CD4-positive, alpha-beta T cell treated with Interleukin-1 beta for 1 hour (primary cell): ENCODE measurements at regions not wholly inside any gene's neighbourhood (a gene's known extent, or its start where the extent isn't known, plus 50 kb on each side); places are given as distances from the start of the nearest gene placed in this dataset.
"Not testable (repeated sequence)": the region's sequence is repeated elsewhere in the genome, so short reads cannot be mapped to it uniquely, and the experiment has no call there.

Experiments
- DNase-seq, 2 donors: peaks; one replicate each; pipeline ENCODE4 v3.0.0-alpha.2; 2020 to 2022

DNA sequence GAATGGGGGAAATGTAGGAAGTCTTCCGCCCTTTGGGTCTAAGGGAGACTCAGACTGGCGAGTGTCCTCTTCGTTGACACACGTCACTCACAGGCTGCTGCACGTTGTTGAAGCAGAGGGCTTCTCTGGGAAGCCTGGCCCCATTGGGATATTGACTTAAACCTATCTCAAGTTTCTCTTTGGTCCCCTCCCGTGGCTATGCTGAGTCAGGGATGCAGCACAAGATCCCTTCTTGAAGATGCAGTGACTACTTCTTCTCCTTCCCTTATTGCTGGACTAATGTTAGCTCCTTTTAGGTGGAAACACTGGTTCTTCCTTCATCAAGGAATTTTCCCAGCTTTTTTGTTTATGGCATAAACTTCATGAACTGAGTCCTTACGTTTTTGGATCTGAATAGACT is 89.8 kb upstream of the CCDC71L start:
- DNase-seq, result no peak

DNA sequence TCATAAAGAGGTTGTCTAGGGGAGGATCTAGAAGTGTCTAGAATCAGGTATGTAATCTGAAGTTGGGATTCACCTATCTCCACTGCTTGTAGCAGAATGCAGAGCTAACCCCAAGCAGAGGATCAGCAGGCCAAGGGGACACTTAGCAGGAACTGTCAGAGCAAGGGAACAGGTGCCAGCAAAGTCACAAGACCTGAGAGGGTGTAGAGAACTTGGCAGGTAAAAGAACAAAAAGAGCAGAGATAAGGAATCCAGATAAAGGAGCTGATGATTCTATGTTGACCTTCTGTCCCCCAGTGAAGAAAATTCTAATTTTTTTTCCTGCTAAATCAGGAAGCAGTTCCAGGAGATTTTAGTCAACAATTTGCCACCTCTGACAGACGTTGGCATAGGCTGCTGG is 91.4 kb upstream of the CCDC71L start:
- no peak for DNase-seq

DNA sequence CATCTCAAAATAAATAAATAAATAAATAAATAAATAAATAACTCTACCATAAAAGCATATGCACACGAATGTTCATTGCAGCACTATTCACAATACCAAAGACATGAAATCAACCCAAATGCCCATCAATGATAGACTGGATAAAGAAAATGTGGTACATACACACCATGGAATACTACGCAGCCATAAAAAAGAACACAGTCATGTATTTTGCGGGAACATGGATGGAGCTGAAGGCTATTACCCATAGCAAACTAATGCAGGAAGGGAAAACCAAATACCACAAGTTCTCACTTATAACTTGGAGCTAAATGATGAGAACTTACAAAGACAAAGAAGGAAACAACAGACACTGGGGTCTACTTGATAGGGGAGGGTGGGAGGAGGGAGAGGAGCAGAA is 94.1 kb upstream of the CCDC71L start:
- not testable (repeated sequence) for DNase-seq

- DNase-seq, result no peak
Observed at GRCh38 chr7:106755641-106756040, 94.7 kb upstream of the CCDC71L start.

GRCh38 chr7:106756071-106756470 is 95.1 kb upstream of the CCDC71L start:
- no peak for DNase-seq

DNA sequence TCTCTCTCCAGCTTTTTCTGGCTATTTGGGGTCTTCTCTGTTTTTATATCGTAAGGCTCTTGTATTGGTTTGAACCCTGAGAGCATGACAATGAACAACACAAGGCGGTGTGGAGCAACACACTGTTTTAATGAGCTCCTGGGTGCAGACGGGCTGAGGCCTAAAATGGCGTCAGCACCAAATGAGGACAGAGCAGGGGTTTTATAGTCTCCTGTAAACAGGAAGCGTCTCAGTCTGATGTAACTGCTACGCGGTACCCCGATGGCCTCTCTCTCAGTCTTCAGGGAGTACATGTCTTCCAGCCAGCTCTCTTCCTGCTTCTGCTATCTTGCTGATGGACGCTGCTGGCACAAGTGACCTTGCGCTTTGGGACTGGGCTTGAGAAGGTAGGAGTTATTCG is 95.9 kb upstream of the CCDC71L start:
- no peak for DNase-seq

GRCh38 chr7:106757846-106758245 is 96.9 kb upstream of the CCDC71L start:
- DNase-seq, result no peak

DNA sequence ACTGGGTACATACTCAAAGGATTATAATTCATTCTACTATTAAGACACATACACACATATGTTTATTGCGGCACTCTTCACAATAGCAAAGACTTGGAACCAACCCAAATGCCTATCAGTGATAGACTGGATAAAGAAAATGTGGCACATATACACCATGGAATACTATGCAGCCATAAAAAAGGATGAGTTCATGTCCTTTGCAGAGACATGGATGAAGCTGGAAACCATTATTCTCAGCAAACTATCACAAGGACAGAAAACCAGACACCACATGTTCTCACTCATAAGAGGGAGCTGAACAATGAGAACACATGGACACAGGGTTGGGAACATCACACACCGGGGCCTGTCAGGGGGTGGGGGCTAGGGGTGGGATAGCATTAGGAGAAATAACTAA is 101.9 kb upstream of the CCDC71L start:
- not testable (repeated sequence) for DNase-seq

DNA sequence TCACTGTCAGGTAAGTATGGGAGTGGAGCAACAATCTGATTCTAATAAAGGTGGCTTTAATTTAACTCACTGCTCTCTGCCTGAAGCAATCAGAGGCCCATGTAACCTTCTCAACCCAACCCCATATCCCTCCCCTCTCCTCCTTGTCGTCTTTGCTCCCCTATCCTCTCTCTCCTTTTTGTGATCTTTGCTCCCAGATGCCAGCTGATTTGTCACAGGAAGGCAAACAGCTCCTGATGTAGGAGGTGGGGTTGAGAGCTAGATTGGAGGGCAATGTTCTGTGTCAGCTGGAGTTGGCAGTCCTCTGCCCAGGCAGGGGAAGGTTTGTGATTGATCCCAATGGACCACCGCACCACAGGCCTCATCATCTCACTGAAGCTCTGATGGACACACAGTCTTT is 101.4 kb upstream of the PIK3CG start:
- no peak for DNase-seq

DNA sequence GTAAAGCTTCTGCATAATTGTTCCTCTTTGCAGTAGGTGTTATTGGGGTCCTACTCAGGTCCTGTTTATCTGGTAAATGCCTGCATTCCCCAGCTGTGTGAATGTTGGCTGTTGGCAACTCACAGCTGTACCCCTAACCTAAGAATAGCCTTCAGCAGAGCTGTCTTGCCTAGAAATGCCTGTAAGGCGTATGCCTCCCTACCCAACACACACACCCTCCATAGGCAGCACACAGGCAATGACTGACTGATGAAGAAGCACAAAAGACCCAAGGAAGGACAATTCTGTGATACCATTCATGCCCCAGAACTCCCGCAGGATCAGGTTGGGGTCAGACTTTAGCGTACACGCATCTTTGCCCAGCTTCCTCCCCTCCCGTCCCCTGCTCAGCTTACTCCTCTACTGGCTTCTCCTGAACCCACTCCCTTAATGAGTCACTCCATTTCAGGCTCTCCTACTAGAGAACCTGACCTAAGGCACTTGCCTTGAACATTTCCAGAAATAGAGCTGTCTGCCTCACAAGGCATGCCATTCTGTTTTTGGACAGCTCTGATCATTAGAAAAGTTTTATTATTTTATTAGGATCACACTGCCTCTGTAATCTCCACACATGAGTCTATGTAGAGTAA is 99.2 kb upstream of the PIK3CG start:
- no peak for DNase-seq

DNA sequence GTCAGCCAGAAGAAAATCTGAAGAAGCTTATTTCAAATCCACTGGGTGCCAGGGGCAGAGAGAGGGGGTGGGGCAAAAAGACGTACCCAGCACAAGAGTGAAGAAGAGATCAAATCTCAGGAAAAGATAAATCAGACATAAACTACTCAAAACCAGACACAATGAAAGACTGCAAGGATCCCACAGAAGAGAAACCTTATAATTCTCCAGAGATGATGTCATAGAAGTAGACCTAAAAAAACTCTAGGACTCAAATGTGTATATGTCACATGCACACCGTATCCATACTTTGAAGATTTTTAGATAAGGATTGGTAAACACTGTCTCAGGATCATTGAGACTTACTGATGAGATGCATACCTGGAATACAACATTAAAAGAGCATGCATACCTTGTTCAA is 98.5 kb upstream of the PIK3CG start:
- DNase-seq, result no peak

- DNase-seq, result no peak
Observed at GRCh38 chr7:106767078-106767477, 98.0 kb upstream of the PIK3CG start.

DNA sequence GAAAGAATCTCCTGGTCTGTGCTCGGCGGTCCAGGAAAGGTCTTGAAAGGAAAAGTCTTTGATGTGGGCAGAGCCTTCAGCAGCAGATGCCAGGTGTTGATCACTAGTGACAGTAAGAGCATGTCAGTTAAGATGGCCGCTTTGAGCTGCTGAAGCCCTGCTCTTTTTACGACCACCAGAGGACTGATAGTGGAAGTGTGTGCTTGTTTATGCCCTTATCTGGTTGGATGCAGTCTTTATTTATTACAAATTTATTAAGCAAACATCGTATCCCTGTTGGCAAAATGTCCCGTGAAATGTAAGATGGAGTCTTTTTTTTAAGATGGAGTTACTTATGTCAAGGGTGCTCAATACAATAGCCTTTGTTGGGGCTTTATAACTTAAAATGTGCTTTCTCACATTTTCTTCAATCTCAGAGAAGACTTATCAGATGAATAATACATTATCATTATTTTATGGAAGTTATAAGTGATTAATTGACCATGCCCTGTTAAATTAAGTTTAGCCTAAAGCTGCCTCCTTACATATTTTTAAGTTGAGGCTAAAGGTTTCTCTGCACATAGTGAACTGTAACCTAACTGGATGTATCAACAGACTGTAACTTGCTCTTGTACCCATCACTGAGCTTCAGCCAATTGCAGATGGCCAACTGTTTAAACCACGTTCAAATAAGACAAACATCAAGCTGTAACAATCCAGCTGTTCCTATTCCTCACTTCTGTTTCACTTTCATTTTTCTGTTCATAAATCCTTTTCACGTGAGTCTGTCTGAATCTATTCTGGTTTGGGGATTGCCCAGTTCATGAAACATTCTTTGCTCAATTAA is 97.4 kb upstream of the PIK3CG start:
- DNase-seq, result no peak

DNA sequence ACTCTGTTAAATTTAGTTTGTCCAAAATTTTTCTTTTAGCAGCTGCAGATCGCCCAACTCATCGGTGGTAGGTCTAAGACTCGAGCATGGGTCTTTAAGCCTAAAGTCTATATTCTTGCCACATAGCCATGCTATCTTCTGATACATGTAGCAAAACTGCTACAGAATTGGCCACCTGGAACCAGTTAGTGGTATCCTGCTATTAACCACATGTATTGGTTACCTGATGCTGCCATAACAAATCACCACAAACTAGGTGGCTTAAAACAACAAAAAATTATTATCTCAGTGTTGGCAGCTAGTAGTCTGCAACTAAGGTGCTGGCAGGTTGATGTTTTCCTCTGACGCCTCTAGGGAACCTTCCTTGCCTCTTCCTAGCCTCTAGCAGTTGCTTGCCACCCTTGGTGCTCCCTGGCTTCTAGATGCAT is 96.7 kb upstream of the PIK3CG start:
- peak in 1 of 2 donors; percentile 22 for DNase-seq

DNA sequence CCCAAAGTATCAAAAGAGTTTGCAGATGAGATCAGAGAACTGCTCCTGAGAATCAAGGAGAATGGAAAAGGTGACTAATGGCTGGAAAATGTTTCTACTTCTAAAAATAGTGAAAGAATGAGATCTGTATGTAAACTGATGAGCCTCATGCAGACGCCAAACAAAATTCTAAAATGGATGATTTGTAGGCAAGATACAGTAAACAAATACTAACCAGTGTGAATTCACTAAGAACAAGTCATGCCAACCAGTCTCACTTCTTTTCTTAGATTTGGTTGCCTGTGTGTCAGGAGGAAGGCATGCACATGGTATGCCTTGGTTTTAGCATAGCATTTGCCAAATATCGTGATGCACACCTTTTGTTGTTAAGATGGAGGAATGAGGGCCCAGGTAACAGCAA is 94.9 kb upstream of the PIK3CG start:
- DNase-seq, result no peak

DNA sequence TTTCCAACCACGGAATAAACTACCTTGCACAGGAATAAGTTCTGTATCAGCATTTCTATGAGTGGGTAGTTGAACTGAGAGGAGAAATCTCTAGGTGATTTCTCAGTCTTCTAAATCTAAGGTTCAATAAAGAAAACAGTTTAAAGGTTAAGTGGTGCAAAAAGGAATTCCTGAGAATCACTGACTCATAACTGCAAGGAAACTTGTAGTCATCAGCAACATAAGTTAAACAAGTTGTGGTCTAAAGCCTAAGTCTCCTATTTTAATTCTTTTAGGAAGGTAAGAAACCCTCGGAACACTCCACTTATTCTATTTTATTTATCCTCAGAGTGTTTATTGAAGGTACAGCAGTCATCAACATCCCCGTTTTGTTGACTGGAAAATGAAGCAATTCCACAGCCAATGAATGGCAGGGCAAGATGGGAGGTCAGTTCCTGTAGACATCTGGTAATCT is 92.4 kb upstream of the PIK3CG start:
- no peak for DNase-seq

- DNase-seq, result no peak
Observed at GRCh38 chr7:106773228-106773627, 91.9 kb upstream of the PIK3CG start.

DNA sequence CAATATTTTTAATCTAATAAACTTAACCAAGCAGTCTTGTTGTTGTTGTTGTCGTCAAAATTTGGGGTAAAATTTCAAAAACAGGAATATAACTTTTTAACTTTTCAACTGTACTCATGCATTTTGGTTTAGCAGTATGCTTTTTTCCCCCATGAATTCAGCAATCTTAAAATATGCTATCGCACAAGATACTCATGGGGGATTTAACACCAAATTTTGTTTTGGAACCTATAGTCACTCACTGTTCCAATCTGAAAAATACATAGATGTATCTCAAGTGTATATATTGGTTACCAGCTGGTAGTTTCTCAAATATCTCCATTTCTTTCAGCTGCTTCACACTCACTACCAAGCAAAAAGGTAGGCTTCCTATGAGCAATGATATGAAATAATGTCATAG is 91.4 kb upstream of the PIK3CG start:
- DNase-seq, result no peak

DNA sequence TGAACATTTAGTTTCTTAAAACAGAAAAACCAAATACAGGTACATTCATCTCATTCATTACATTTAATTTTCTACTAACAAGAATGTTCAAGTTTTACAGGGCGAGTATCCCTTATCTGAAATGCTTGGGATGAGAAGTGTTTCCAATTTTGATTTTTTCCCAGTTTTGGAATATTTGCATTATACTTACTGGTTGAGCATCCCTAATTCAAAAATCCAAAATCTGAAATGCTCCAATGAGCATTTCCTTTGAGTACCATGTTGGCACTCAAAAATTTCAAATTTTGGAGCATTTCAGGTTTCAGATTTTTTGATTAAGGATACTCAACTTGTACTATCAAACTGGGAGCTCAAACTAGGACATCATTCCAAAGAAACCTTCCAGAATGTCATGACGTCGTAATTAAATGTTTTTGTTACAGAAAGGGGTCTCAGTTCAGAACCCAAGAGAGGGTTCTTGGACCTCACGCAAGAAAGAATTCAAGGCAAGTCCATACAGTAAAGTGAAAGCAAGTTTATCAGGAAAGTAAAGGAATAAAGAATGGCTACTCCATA is 90.8 kb upstream of the PIK3CG start:
- DNase-seq, result no peak

DNA sequence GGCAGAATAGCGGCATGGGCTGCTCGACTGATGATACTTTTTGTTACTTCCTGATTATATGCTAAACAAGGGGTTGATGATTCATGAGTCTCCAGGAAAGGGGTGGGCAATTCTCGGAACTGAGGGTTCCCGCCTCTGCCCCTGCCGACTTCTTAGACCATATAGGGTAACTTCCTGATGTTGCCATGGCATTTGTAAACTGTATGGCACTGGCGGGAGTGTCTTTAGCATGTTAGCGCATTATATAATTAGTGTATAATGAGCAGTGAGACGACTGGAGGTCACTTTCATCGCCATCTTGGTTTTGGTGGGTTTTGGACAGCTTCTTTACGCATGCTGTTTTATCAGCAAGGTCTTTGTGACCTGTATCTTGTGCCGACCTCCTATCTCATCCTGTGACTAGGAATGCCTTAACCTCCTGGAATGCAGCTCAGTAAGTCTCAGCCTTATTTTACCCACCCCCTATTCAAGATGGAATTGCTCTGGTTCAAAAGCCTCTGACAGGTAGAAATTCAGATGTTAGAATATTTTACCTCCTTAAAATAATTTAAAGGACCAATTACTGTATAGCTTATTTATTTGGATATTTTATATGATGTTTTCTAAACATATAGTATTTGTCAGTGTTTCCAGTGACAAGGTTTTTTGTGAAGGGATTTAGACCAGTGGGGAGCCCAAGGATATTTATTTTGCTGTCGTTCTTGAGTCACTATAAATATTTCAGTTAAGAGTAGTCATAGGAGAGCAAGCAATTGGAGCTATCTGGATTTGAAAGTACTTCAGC is 90.1 kb upstream of the PIK3CG start:
- no peak for DNase-seq

DNA sequence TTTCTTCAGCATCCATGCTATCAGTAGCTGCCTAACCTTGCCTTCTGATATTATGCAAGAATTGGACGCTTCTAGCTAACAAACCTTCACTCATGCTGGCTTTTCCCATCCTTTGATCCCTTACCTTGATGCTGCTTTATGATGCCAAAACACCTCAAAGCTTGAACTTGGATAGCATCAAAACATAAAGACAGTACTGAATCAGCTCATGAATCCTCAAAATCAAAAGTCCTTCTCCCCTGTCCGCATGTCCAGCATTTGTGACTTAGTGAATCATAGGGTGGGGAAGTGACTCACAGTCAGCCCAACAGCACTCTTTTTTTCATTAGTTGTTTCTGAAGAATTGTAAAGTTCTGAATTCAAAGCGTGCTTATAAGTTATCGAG is 89.5 kb upstream of the PIK3CG start:
- DNase-seq, result no peak

- no peak for DNase-seq
Observed at GRCh38 chr7:106775975-106776607, 89.0 kb upstream of the PIK3CG start.
